CD14-positive monocyte (primary cell): ENCODE measurements at regions not wholly inside any gene's neighbourhood (a gene's known extent, or its start where the extent isn't known, plus 50 kb on each side); places are given as distances from the start of the nearest gene placed in this dataset.
A peak's percentile ranks its signal among the peaks of the same experiment; 100 is the strongest.

ENCODE experiments used
- DNase-seq, 3 donors: peaks; one replicate each; pipeline ENCODE4 v3.0.0-alpha.2; 2011 to 2022
- H2AFZ ChIP-seq: 2 replicates; pipeline ENCODE4 v1.6.0; 2012; ENCODE audit warnings: mild to moderate bottlenecking, low read depth, low read length, inconsistent platforms; ENCODE audit not compliant: insufficient read depth, poor library complexity, severe bottlenecking
- H3K27ac ChIP-seq, 2 donors: 1 replicate in 1 of 2; 2 replicates in 1 of 2; pipeline ENCODE4 v1.5.1; 2012 to 2013; ENCODE audit warnings: low read length in 2 of 2, control low read depth in 1 of 2, inconsistent platforms in 1 of 2, low read depth in 1 of 2, mild to moderate bottlenecking in 1 of 2
- H3K27me3 ChIP-seq, 2 donors: one replicate each; pipeline versions ENCODE4 v1.6.0 to v1.6.1; 2011 to 2013; ENCODE audit warnings: low read length in 2 of 2; ENCODE audit not compliant: control insufficient read depth in 2 of 2, insufficient read depth in 2 of 2
- H3K36me3 ChIP-seq, 2 donors: replicated peaks in 1 of 2; 1 replicate in 1 of 2; 2 replicates in 1 of 2; pipeline versions ENCODE4 v1.5.1 to v1.6.1; 2012 to 2013; ENCODE audit warnings: low read length in 2 of 2, control low read depth in 1 of 2, inconsistent platforms in 1 of 2, mild to moderate bottlenecking in 1 of 2; ENCODE audit not compliant: insufficient read depth in 2 of 2, control insufficient read depth in 1 of 2
- H3K4me1 ChIP-seq, 2 donors: 1 replicate in 1 of 2; 2 replicates in 1 of 2; pipeline versions ENCODE4 v1.5.1 to v1.6.1; 2012 to 2013; ENCODE audit warnings: low read length in 2 of 2, control low read depth in 1 of 2, inconsistent platforms in 1 of 2, mild to moderate bottlenecking in 1 of 2, moderate library complexity in 1 of 2; ENCODE audit not compliant: insufficient read depth in 2 of 2, control insufficient read depth in 1 of 2
- H3K4me2 ChIP-seq: replicated peaks from 2 replicates; pipeline ENCODE3; 2012; ENCODE audit warnings: low read length, moderate library complexity, mild to moderate bottlenecking; ENCODE audit not compliant: poor library complexity, severe bottlenecking; ENCODE audit errors: extremely low read depth
- H3K4me3 ChIP-seq, 3 experiments: fragments of 200-600 bp in 1 of 3; sonication (generic) in 1 of 3; replicated peaks in 1 of 3; 1 replicate in 2 of 3; 2 replicates in 1 of 3; pipeline ENCODE4 v1.5.1; 2011 to 2013; ENCODE audit warnings: low read length in 3 of 3, mild to moderate bottlenecking in 3 of 3, control low read depth in 2 of 3, low read depth in 2 of 3, inconsistent platforms in 1 of 3, moderate library complexity in 1 of 3
- H3K79me2 ChIP-seq: 2 replicates; pipeline ENCODE4 v1.6.0; 2012; ENCODE audit warnings: mild to moderate bottlenecking, control low read depth, inconsistent platforms, low read length, moderate library complexity; ENCODE audit not compliant: insufficient read depth
- H3K9ac ChIP-seq: 2 replicates; pipeline ENCODE4 v1.6.0; 2017; ENCODE audit warnings: low read length, mild to moderate bottlenecking; ENCODE audit not compliant: insufficient read depth, poor library complexity, severe bottlenecking
- H3K9me3 ChIP-seq, 2 donors: replicated peaks in 1 of 2; 1 replicate in 1 of 2; 2 replicates in 1 of 2; pipeline versions ENCODE4 v1.5.1 to v1.6.1; 2012 to 2013; ENCODE audit warnings: low read length in 2 of 2, control low read depth in 1 of 2; ENCODE audit not compliant: control insufficient read depth in 1 of 2, insufficient read depth in 1 of 2
- H4K20me1 ChIP-seq: 2 replicates; pipeline ENCODE4 v1.6.0; 2012; ENCODE audit warnings: mild to moderate bottlenecking, low read length, control low read depth, moderate library complexity; ENCODE audit not compliant: insufficient read depth
- H3K27ac Mint-ChIP-seq, 7 donors: one replicate each; pipeline ENCODE4 v1.8.0; 2020; ENCODE audit warnings: mild to moderate bottlenecking in 7 of 7, mixed read lengths in 7 of 7, moderate library complexity in 6 of 7, inconsistent platforms in 2 of 7
- H3K27me3 Mint-ChIP-seq, 3 donors: one replicate each; pipeline ENCODE4 v1.8.0; 2021 to 2022; ENCODE audit warnings: low read depth in 3 of 3, mild to moderate bottlenecking in 3 of 3, mixed read lengths in 3 of 3, moderate library complexity in 3 of 3, inconsistent platforms in 1 of 3
- H3K36me3 Mint-ChIP-seq, 2 donors: one replicate each; pipeline ENCODE4 v1.8.0; 2020; ENCODE audit warnings: mixed read lengths in 2 of 2, inconsistent platforms in 1 of 2, mild to moderate bottlenecking in 1 of 2
- H3K4me1 Mint-ChIP-seq: one replicate; pipeline ENCODE4 v1.8.0; 2020; ENCODE audit warnings: mild to moderate bottlenecking, mixed read lengths
- H3K4me3 Mint-ChIP-seq, 2 donors: one replicate each; pipeline ENCODE4 v1.8.0; 2020; ENCODE audit warnings: mild to moderate bottlenecking in 2 of 2, mixed read lengths in 2 of 2, moderate library complexity in 1 of 2
- H3K9me3 Mint-ChIP-seq, 7 donors: one replicate each; pipeline ENCODE4 v1.8.0; 2020 to 2022; ENCODE audit warnings: mixed read lengths in 7 of 7, mild to moderate bottlenecking in 6 of 7, moderate library complexity in 6 of 7, inconsistent platforms in 2 of 7
- WGBS: methylation state at CpG from one replicate; pipeline ENCODE4 v1.1.5; 2013; ENCODE audit warnings: missing lambda C conversion rate; ENCODE audit not compliant: insufficient coverage; 5-methylcytosine and 5-hydroxymethylcytosine counted together
- intact Hi-C, 2 donors: fragments of 100-400 bp; cut with micrococcal nuclease; formaldehyde crosslinking; loops; one replicate each; pipeline versions ENCODE4 v1.15.0 to v1.15.1; 2023
- TF ChIP-seq, protein P1 (sequence below): fragments of 200-600 bp; IDR thresholded peaks from one replicate; pipeline ENCODE4 v1.8.0; 2022; ENCODE audit warnings: antibody characterized with exemption, mild to moderate bottlenecking

DNA sequence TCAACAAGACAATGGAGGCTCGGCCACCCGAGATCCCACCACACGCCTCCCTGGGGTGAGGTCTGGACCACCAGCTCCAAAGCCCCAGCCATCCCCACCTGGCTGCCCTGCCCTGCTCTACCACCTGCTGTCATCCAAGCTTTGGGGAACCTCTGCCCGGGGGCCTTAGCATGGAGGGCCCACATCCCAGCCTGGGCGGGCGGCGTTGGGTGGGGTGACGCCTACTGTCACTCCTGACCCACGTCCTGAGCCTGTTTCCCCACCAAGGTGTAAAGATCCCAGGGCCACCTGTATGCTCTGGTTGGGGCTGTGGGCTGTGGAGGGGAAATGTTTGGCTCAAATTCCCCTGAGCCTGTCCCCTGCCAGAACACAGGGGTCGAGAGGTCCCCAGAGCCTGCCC, 437.6 kb downstream of the EIPR1 start:
- Histone ChIP-seq H4K20me1 (no peaks in the 10 kb centered on the region), H3K27ac (no peak overlapping the region), H3K9ac (no peak overlapping the region), H2AFZ (no peak overlapping the region), H3K79me2 (no peaks in the 10 kb centered on the region), H3K36me3 (no peaks in the 10 kb centered on the region), H3K9me3 (peaks cover 38 to 79% of the 10 kb centered on the region in 2 donors), H3K4me2 (no peak overlapping the region), H3K4me1 (no peaks in the 10 kb centered on the region), H3K4me3 (no peak overlapping the region), H3K27me3 (no peaks in the 10 kb centered on the region)
- H3K9me3 Mint-ChIP-seq: peaks cover 15 to 46% (median 38%) of the 10 kb centered on the region in 7 donors
- 100% methylated on average over 10 of the region's 10 CpGs for WGBS
- intact Hi-C loops: no loop called here
- peaks cover 0 to 1% (median 0%) of the 10 kb centered on the region in 3 donors for H3K27me3 Mint-ChIP-seq
- TF ChIP-seq, protein P1, sequence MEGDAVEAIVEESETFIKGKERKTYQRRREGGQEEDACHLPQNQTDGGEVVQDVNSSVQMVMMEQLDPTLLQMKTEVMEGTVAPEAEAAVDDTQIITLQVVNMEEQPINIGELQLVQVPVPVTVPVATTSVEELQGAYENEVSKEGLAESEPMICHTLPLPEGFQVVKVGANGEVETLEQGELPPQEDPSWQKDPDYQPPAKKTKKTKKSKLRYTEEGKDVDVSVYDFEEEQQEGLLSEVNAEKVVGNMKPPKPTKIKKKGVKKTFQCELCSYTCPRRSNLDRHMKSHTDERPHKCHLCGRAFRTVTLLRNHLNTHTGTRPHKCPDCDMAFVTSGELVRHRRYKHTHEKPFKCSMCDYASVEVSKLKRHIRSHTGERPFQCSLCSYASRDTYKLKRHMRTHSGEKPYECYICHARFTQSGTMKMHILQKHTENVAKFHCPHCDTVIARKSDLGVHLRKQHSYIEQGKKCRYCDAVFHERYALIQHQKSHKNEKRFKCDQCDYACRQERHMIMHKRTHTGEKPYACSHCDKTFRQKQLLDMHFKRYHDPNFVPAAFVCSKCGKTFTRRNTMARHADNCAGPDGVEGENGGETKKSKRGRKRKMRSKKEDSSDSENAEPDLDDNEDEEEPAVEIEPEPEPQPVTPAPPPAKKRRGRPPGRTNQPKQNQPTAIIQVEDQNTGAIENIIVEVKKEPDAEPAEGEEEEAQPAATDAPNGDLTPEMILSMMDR: no peak
- DNase-seq: no peak
- H3K27ac Mint-ChIP-seq: peak overlapping the region in 1 of 7 donors; percentile 13
- no peaks in the 10 kb centered on the region for H3K4me1 Mint-ChIP-seq
- H3K36me3 Mint-ChIP-seq: no peaks in the 10 kb centered on the region
- no peak overlapping the region for H3K4me3 Mint-ChIP-seq

DNA sequence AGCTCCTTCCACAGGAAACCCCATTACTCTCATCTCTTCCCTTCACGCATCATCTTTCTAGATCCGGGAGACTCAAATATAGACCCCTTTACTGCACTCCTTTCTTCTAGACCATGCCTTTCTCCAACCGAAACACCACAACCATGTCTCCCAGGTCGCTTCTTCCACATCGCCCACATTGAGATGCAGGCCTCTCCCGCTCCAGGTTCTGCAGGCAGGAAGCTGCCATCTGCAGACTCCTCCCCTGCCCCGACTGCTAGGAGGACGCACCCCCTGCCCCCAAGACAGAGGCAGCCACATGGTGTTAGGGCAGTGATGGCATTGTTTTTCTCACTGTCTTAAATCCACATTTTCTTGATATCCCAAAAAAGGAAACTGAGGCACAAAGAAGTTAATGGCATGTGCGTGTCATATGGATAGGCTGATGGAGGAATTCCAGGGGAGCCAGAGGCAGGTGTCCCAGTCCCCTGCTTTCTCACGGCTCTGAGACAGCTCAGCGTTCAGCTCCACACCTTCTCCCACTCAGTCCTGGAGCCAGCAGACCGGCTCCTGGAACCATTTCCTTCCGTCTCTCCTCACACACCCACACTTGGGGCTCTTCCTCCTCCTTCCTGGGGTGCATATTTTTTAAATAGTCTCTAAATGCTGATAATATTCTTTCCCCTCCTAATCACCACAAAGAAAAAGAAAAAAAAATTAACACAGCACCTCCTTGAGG, 438.4 kb downstream of the EIPR1 start:
- no peak overlapping the region for H3K27ac Mint-ChIP-seq
- H3K36me3 ChIP-seq: no peaks in the 10 kb centered on the region

More for the DNA sequence above, 438.4 kb downstream of the EIPR1 start:
- Mint-ChIP-seq H3K27me3 (peaks cover 0 to 1% (median 0%) of the 10 kb centered on the region in 3 donors), H3K9me3 (peaks cover 15 to 45% (median 38%) of the 10 kb centered on the region in 7 donors), H3K4me3 (no peak overlapping the region), H3K4me1 (no peaks in the 10 kb centered on the region), H3K36me3 (no peaks in the 10 kb centered on the region)
- H3K4me3 ChIP-seq: no peak overlapping the region
- WGBS: 100% methylated on average over 5 of the region's 13 CpGs
- H4K20me1 ChIP-seq: no peaks in the 10 kb centered on the region
- TF ChIP-seq, protein P1: no peak
- no peak overlapping the region for H3K9ac ChIP-seq
- H3K79me2 ChIP-seq: no peaks in the 10 kb centered on the region
- H3K4me2 ChIP-seq: no peak overlapping the region
- H2AFZ ChIP-seq: no peak overlapping the region
- intact Hi-C loops: no loop called here
- H3K27me3 ChIP-seq: no peaks in the 10 kb centered on the region
- peaks cover 39 to 80% of the 10 kb centered on the region in 2 donors for H3K9me3 ChIP-seq
- H3K27ac ChIP-seq: no peak overlapping the region
- no peak for DNase-seq
- H3K4me1 ChIP-seq: no peaks in the 10 kb centered on the region
